Right lobe of liver (tissue), 6 donors: ENCODE measurements at regions not wholly inside any gene's neighbourhood (a gene's known extent, or its start where the extent isn't known, plus 50 kb on each side); places are given as distances from the start of the nearest gene placed in this dataset.

ENCODE experiments used
- ATAC-seq, 4 donors: fragments of 200-7000 bp; cut with Tn5 transposase; one replicate each; pipeline ENCODE4 v1.9.1; 2020; ENCODE audit warnings: mild to moderate bottlenecking in 4 of 4, moderate library complexity in 4 of 4
- DNase-seq, 3 donors: peaks; one replicate each; pipeline ENCODE4 v3.0.0-alpha.2; 2020
- H3K27ac ChIP-seq, 3 donors: fragments of 200-600 bp; one replicate each; pipeline ENCODE4 v1.8.0; 2022
- H3K27me3 ChIP-seq, 2 donors: fragments of 200-600 bp; one replicate each; pipeline ENCODE4 v1.8.0; 2022
- H3K36me3 ChIP-seq, 4 donors: fragments of 200-600 bp; sonication (generic) in 1 of 4; one replicate each; pipeline versions ENCODE4 v1.5.1 to v1.8.0; 2017 to 2022; ENCODE audit warnings: control low read depth in 1 of 4
- H3K4me1 ChIP-seq, 4 donors: fragments of 200-600 bp; sonication (generic) in 1 of 4; one replicate each; pipeline versions ENCODE4 v1.5.1 to v1.8.0; 2017 to 2022; ENCODE audit warnings: control low read depth in 1 of 4
- H3K4me3 ChIP-seq, 3 donors: fragments of 200-600 bp; one replicate each; pipeline ENCODE4 v1.8.0; 2022
- H3K9me3 ChIP-seq, 4 donors: fragments of 200-600 bp; sonication (generic) in 1 of 4; one replicate each; pipeline versions ENCODE4 v1.5.1 to v1.8.0; 2017 to 2022; ENCODE audit warnings: control low read depth in 1 of 4
- CTCF ChIP-seq, 4 donors: fragments of 200-600 bp in 3 of 4; fragments of 450-650 bp in 1 of 4; IDR thresholded peaks; one replicate each; pipeline versions ENCODE4 v1.5.1 to v1.8.0; 2016 to 2022; ENCODE audit warnings: antibody characterized with exemption in 4 of 4, mild to moderate bottlenecking in 2 of 4
- POLR2A ChIP-seq: fragments of 450-650 bp; IDR thresholded peaks from one replicate; pipeline ENCODE4 v1.6.1; 2017; ENCODE audit warnings: antibody characterized with exemption, mild to moderate bottlenecking
- WGBS: methylation state at CpG from one replicate; pipeline ENCODE4 v1.1.6; 2018; ENCODE audit warnings: low coverage, low lambda C conversion rate; ENCODE audit not compliant: insufficient coverage; ENCODE audit errors: missing lambda C conversion rate; 5-methylcytosine and 5-hydroxymethylcytosine counted together
- intact Hi-C, 2 donors: fragments of 100-400 bp; cut with DNase I; formaldehyde crosslinking; loops; one replicate each; pipeline versions ENCODE4 v1.11.2 to v1.14.1; 2022
- donor health status: DM: no; HTN: yes; CAD: no.
- donor health status: DM: no; HTN: no; CAD: no.
- donor health status: DM: no; HTN: no; CAD: no.
- donor health status: DM: no; HTN: yes; CAD: no.
- donor health status: DM: no; HTN: yes; CAD: no.

GRCh38 chr12:90619943-90620342, 335.0 kb downstream of the CCER1 start:
- H3K27ac ChIP-seq = no peak overlapping the region
- H3K9me3 ChIP-seq = no peaks in the 10 kb centered on the region
- no peak for ATAC-seq
- WGBS = 52% methylated on average over 2 of the region's 2 CpGs
- H3K36me3 ChIP-seq = no peaks in the 10 kb centered on the region
- no peak for TF ChIP-seq CTCF (IDR thresholded peaks at IDR 0.05)
- TF ChIP-seq POLR2A = no peak
- no peak overlapping the region for H3K4me3 ChIP-seq
- no peaks in the 10 kb centered on the region for H3K4me1 ChIP-seq
- H3K27me3 ChIP-seq = no peaks in the 10 kb centered on the region
- DNase-seq = no peak
- intact Hi-C loops = no loop called here

- intact Hi-C loops = no loop called here
- H3K27ac ChIP-seq = no peak overlapping the region
- no peak for ATAC-seq
- no peaks in the 10 kb centered on the region for H3K9me3 ChIP-seq
- H3K4me1 ChIP-seq = no peaks in the 10 kb centered on the region
- no peaks in the 10 kb centered on the region for H3K27me3 ChIP-seq
- TF ChIP-seq CTCF (IDR thresholded peaks at IDR 0.05) (no peak), POLR2A (no peak)
- no peak overlapping the region for H3K4me3 ChIP-seq
- DNase-seq = no peak
- no peaks in the 10 kb centered on the region for H3K36me3 ChIP-seq
Observed at GRCh38 chr12:90618586-90618985, 336.4 kb downstream of the CCER1 start.

- no peaks in the 10 kb centered on the region for H3K4me1 ChIP-seq
Observed at GRCh38 chr12:90611891-90612290, 343.1 kb downstream of the CCER1 start.

GRCh38 chr12:90611048-90611447, 343.9 kb downstream of the CCER1 start:
- H3K4me3 ChIP-seq = no peak overlapping the region
- intact Hi-C loops = no loop called here
- ATAC-seq = no peak
- 52% methylated on average over 3 of the region's 3 CpGs for WGBS
- H3K27ac ChIP-seq = no peak overlapping the region
- H3K36me3 ChIP-seq = no peaks in the 10 kb centered on the region
- H3K27me3 ChIP-seq = no peaks in the 10 kb centered on the region
- TF ChIP-seq POLR2A (no peak), CTCF (IDR thresholded peaks at IDR 0.05) (no peak)
- no peaks in the 10 kb centered on the region for H3K4me1 ChIP-seq
- no peaks in the 10 kb centered on the region for H3K9me3 ChIP-seq
- no peak for DNase-seq

More at GRCh38 chr12:90611891-90612290, 343.1 kb downstream of the CCER1 start:
- TF ChIP-seq CTCF (IDR thresholded peaks at IDR 0.05) (no peak), POLR2A (no peak)
- intact Hi-C loops = no loop called here
- Histone ChIP-seq H3K27me3 (no peaks in the 10 kb centered on the region), H3K9me3 (no peaks in the 10 kb centered on the region), H3K27ac (no peak overlapping the region), H3K36me3 (no peaks in the 10 kb centered on the region), H3K4me3 (no peak overlapping the region)
- ATAC-seq (no peak), DNase-seq (no peak)

- WGBS = 64% methylated on average over 2 of the region's 2 CpGs
Observed at GRCh38 chr12:90593596-90594295, 361.2 kb downstream of the CCER1 start.

More at GRCh38 chr12:90593596-90594295, 361.2 kb downstream of the CCER1 start:
- TF ChIP-seq CTCF (IDR thresholded peaks at IDR 0.05) = no peak
- no peak for TF ChIP-seq POLR2A
- no peaks in the 10 kb centered on the region for H3K9me3 ChIP-seq
- H3K36me3 ChIP-seq = no peaks in the 10 kb centered on the region
- ATAC-seq = no peak
- no peak overlapping the region for H3K27ac ChIP-seq
- intact Hi-C loops = no loop called here
- H3K4me3 ChIP-seq = no peak overlapping the region
- H3K27me3 ChIP-seq = no peaks in the 10 kb centered on the region
- no peaks in the 10 kb centered on the region for H3K4me1 ChIP-seq
- DNase-seq = no peak
